ENCODE measurements at regions not wholly inside any gene's neighbourhood (a gene's known extent, or its start where the extent isn't known, plus 50 kb on each side); places are given as distances from the start of the nearest gene placed in this dataset.

- TF ChIP-seq CTCF (IDR thresholded peaks at IDR 0.05; ENCODE audit: control insufficient read depth, insufficient read depth, low read depth, low read length, missing control alignments): no peak
- no peak for DNase-seq (ENCODE audit: low read depth)
- no peak overlapping the region for H3K4me3 ChIP-seq (ENCODE audit: control insufficient read depth, low read depth, low read length)
Measured at GRCh38 chr22:47573141-47573540, 810.7 kb downstream of the TBC1D22A start.

- DNase-seq (ENCODE audit: low read depth): no peak
- no peak for TF ChIP-seq CTCF (IDR thresholded peaks at IDR 0.05; ENCODE audit: control insufficient read depth, insufficient read depth, low read depth, low read length, missing control alignments)
- H3K4me3 ChIP-seq (ENCODE audit: control insufficient read depth, low read depth, low read length): no peak overlapping the region
Measured at GRCh38 chr22:47572443-47572842, 810.0 kb downstream of the TBC1D22A start.

GRCh38 chr22:47571616-47572015 is 809.2 kb downstream of the TBC1D22A start:
- no peak for DNase-seq (ENCODE audit: low read depth)
- no peak for TF ChIP-seq CTCF (IDR thresholded peaks at IDR 0.05; ENCODE audit: control insufficient read depth, insufficient read depth, low read depth, low read length, missing control alignments)
- H3K4me3 ChIP-seq (ENCODE audit: control insufficient read depth, low read depth, low read length): no peak overlapping the region

- no peak for DNase-seq (ENCODE audit: low read depth)
- no peak for TF ChIP-seq CTCF (IDR thresholded peaks at IDR 0.05; ENCODE audit: control insufficient read depth, insufficient read depth, low read depth, low read length, missing control alignments)
- H3K4me3 ChIP-seq (ENCODE audit: control insufficient read depth, low read depth, low read length): no peak overlapping the region
Measured at GRCh38 chr22:47570851-47571250, 808.4 kb downstream of the TBC1D22A start.

GRCh38 chr22:47570300-47570685 is 807.8 kb downstream of the TBC1D22A start:
- H3K4me3 ChIP-seq (ENCODE audit: control insufficient read depth, low read depth, low read length): no peak overlapping the region
- no peak for DNase-seq (ENCODE audit: low read depth)
- TF ChIP-seq CTCF (IDR thresholded peaks at IDR 0.05; ENCODE audit: control insufficient read depth, insufficient read depth, low read depth, low read length, missing control alignments): no peak

GRCh38 chr22:47569389-47570299 is 807.2 kb downstream of the TBC1D22A start:
- no peak overlapping the region for H3K4me3 ChIP-seq (ENCODE audit: control insufficient read depth, low read depth, low read length)
- DNase-seq (ENCODE audit: low read depth): no peak
- no peak for TF ChIP-seq CTCF (IDR thresholded peaks at IDR 0.05; ENCODE audit: control insufficient read depth, insufficient read depth, low read depth, low read length, missing control alignments)

Measured in AG09309 (cell line).